ENCODE measurements at regions not wholly inside any gene's neighbourhood (a gene's known extent, or its start where the extent isn't known, plus 50 kb on each side); places are given as distances from the start of the nearest gene placed in this dataset.

- DNase-seq (ENCODE audit: low spot score): no peak
Observed at GRCh38 chr5:89929834-89930233, 479.7 kb downstream of the CETN3 start.

GRCh38 chr5:89929173-89929572, 480.4 kb downstream of the CETN3 start:
- no peak for DNase-seq (ENCODE audit: low spot score)

GRCh38 chr5:89922161-89922560, 487.4 kb downstream of the CETN3 start:
- no peak for DNase-seq (ENCODE audit: low spot score)

- DNase-seq (ENCODE audit: low spot score): no peak
Observed at GRCh38 chr5:89917112-89917511, 492.4 kb downstream of the CETN3 start.

- no peak for DNase-seq (ENCODE audit: low spot score)
Observed at GRCh38 chr5:89916131-89916530, 493.4 kb downstream of the CETN3 start.

GRCh38 chr5:89908876-89909275, 500.7 kb downstream of the CETN3 start:
- DNase-seq (ENCODE audit: low spot score): no peak

GRCh38 chr5:89904442-89904841, 505.1 kb downstream of the CETN3 start:
- DNase-seq (ENCODE audit: low spot score): no peak

- no peak for DNase-seq (ENCODE audit: low spot score)
Observed at GRCh38 chr5:89901983-89902382, 507.6 kb downstream of the CETN3 start.

GRCh38 chr5:89901346-89901745, 508.2 kb downstream of the CETN3 start:
- no peak for DNase-seq (ENCODE audit: low spot score)

- no peak for DNase-seq (ENCODE audit: low spot score)
Observed at GRCh38 chr5:89900346-89900745, 509.2 kb downstream of the CETN3 start.

- DNase-seq (ENCODE audit: low spot score): no peak
Observed at GRCh38 chr5:89899559-89899958, 510.0 kb downstream of the CETN3 start.

GRCh38 chr5:89893546-89893945, 516.0 kb downstream of the CETN3 start:
- DNase-seq (ENCODE audit: low spot score): no peak

GRCh38 chr5:89885670-89886069, 523.9 kb downstream of the CETN3 start:
- no peak for DNase-seq (ENCODE audit: low spot score)

- no peak for DNase-seq (ENCODE audit: low spot score)
Observed at GRCh38 chr5:89883967-89884366, 525.6 kb downstream of the CETN3 start.

GRCh38 chr5:89878140-89879132, 531.1 kb downstream of the CETN3 start:
- DNase-seq (ENCODE audit: low spot score): no peak

- DNase-seq (ENCODE audit: low spot score): no peak
Observed at GRCh38 chr5:89871906-89872305, 537.6 kb downstream of the CETN3 start.

GRCh38 chr5:89869346-89869745, 540.2 kb downstream of the CETN3 start:
- no peak for DNase-seq (ENCODE audit: low spot score)

GRCh38 chr5:89866410-89866809, 543.1 kb downstream of the CETN3 start:
- DNase-seq (ENCODE audit: low spot score): no peak

GRCh38 chr5:89864941-89865340, 544.6 kb downstream of the CETN3 start:
- DNase-seq (ENCODE audit: low spot score): no peak

GRCh38 chr5:89857790-89858189, 551.8 kb downstream of the CETN3 start:
- no peak for DNase-seq (ENCODE audit: low spot score)

GRCh38 chr5:89855417-89855816, 554.1 kb downstream of the CETN3 start:
- DNase-seq (ENCODE audit: low spot score): no peak

GRCh38 chr5:89851911-89852310, 557.6 kb downstream of the CETN3 start:
- DNase-seq (ENCODE audit: low spot score): no peak

- no peak for DNase-seq (ENCODE audit: low spot score)
Observed at GRCh38 chr5:89850513-89850865, 559.1 kb downstream of the CETN3 start.

All from D341Med (cell line).